GM12878 (cell line): ENCODE measurements at regions not wholly inside any gene's neighbourhood (a gene's known extent, or its start where the extent isn't known, plus 50 kb on each side); places are given as distances from the start of the nearest gene placed in this dataset.

ENCODE experiments used
- ATAC-seq: fragments of 200-7000 bp; cut with Tn5 transposase; 3 replicates; pipeline ENCODE4 v1.9.1; 2020; ENCODE audit warnings: mild to moderate bottlenecking, moderate library complexity
- BruUV-seq: library from RNA; stranded (reverse); fragments of 400-500 nt; replicated peaks from 2 replicates; lab custom pipeline; 2021; lab: Mats Ljungman, UMichigan
- CTCF ChIA-PET: fragments of 300-600 bp; sonication (Branson Sonifier 250); formaldehyde crosslinking; extraction: SDS; loops from one replicate; lab custom pipeline; 2021; ENCODE audit warnings: inconsistent platforms; lab: Yijun Ruan, JAX
- POLR2A ChIA-PET: fragments of 350-600 bp; formaldehyde crosslinking; extraction: SDS; loops from one replicate; lab custom pipeline; 2021; ENCODE audit warnings: inconsistent platforms; lab: Charles Lee
- RAD21 ChIA-PET: fragments of 300-600 bp; sonication (Branson Sonifier 250); formaldehyde crosslinking; loops from one replicate; lab custom pipeline; 2023; ENCODE audit warnings: antibody characterized with exemption; ENCODE audit not compliant: unreplicated experiment; lab: Charles Lee
- SMC1A ChIA-PET: fragments of 300-600 bp; sonication (Branson Sonifier 250); formaldehyde crosslinking; loops from one replicate; lab custom pipeline; 2023; ENCODE audit not compliant: unreplicated experiment, uncharacterized antibody; lab: Charles Lee
- DNase-seq: peaks from one replicate; pipeline ENCODE4 v3.0.0-alpha.2; 2011; ENCODE audit warnings: low read depth, low spot score
- FAIRE-seq: peaks from 3 replicates; lab custom pipeline; 2011; peaks lifted over from hg19 to GRCh38; lab: Jason Lieb, UNC
- H2AFZ ChIP-seq: 2 replicates; pipeline ENCODE4 v1.6.0; 2011; ENCODE audit warnings: low read depth, low read length, control low read depth; ENCODE audit not compliant: control insufficient read depth
- H3K27ac ChIP-seq: 2 replicates; pipeline ENCODE4 v1.5.1; 2011; ENCODE audit warnings: control low read depth; ENCODE audit not compliant: control insufficient read depth, insufficient read depth
- H3K27me3 ChIP-seq, 2 experiments: replicated peaks in 1 of 2; 2 replicates each; pipeline versions ENCODE4 v1.6.0 to v1.6.1; 2011; ENCODE audit warnings: low read length in 1 of 2; ENCODE audit not compliant: control insufficient read depth in 2 of 2, insufficient read depth in 2 of 2
- H3K36me3 ChIP-seq, 2 experiments: 2 replicates each; pipeline ENCODE4 v1.5.1; 2011; ENCODE audit warnings: low read length in 1 of 2; ENCODE audit not compliant: control insufficient read depth in 2 of 2, insufficient read depth in 2 of 2
- H3K4me1 ChIP-seq: 2 replicates; pipeline ENCODE4 v1.6.1; 2011; ENCODE audit warnings: mild to moderate bottlenecking, low read length, moderate library complexity, mixed read lengths; ENCODE audit not compliant: control insufficient read depth, insufficient read depth
- H3K4me2 ChIP-seq: 2 replicates; pipeline ENCODE4 v1.6.0; 2011; ENCODE audit warnings: control low read depth; ENCODE audit not compliant: control insufficient read depth, insufficient read depth
- H3K4me3 ChIP-seq: fragments of 200-600 bp; sonication (generic); 2 replicates; pipeline ENCODE4 v1.5.1; 2016
- H3K79me2 ChIP-seq: 2 replicates; pipeline ENCODE4 v1.6.0; 2011; ENCODE audit warnings: low read length; ENCODE audit not compliant: control insufficient read depth, insufficient read depth
- H3K9ac ChIP-seq: 2 replicates; pipeline ENCODE4 v1.8.0; 2011; ENCODE audit warnings: low read length, control low read depth, mixed read lengths; ENCODE audit not compliant: control insufficient read depth, insufficient read depth
- H3K9me3 ChIP-seq: replicated peaks from 3 replicates; pipeline ENCODE4 v1.5.1; 2011; ENCODE audit warnings: mild to moderate bottlenecking, low read length; ENCODE audit not compliant: control insufficient read depth, insufficient read depth
- H4K20me1 ChIP-seq: 2 replicates; pipeline ENCODE4 v1.6.0; 2011; ENCODE audit not compliant: control insufficient read depth, insufficient read depth
- ASH2L ChIP-seq: fragments of 300-600, 200-600 bp; sonication (generic); IDR thresholded peaks from 2 replicates; pipeline ENCODE4 v1.6.1; 2017; ENCODE audit warnings: low read depth, mild to moderate bottlenecking, borderline replicate concordance
- BCLAF1 ChIP-seq: fragments of 450-650 bp; IDR thresholded peaks from 2 replicates; pipeline ENCODE4 v1.6.1; 2017; ENCODE audit warnings: antibody characterized with exemption, mild to moderate bottlenecking, moderate library complexity
- HCFC1 ChIP-seq: fragments of 150-350 bp; IDR thresholded peaks from 2 replicates; pipeline ENCODE4 v1.6.1; 2014; ENCODE audit warnings: low read length
- HDAC6 ChIP-seq: fragments of 200-600 bp; sonication (generic); IDR thresholded peaks from one replicate; pipeline ENCODE4 v1.8.0; 2017; ENCODE audit warnings: antibody characterized with exemption; ENCODE audit not compliant: unreplicated experiment
- MYB ChIP-seq: fragments of 150-350 bp; IDR thresholded peaks from 2 replicates; pipeline ENCODE4 v1.6.1; 2014; ENCODE audit warnings: mild to moderate bottlenecking, low read depth, low read length, borderline replicate concordance
- PAX5 ChIP-seq: IDR thresholded peaks from 2 replicates; pipeline ENCODE4 v1.6.1; 2011; ENCODE audit warnings: low read depth, low read length, borderline replicate concordance
- PAX8 ChIP-seq: fragments of 450-650 bp; IDR thresholded peaks from 2 replicates; pipeline ENCODE4 v1.6.1; 2017; ENCODE audit warnings: mild to moderate bottlenecking, moderate library complexity
- PML ChIP-seq: IDR thresholded peaks from 2 replicates; pipeline ENCODE4 v1.6.1; 2012; ENCODE audit warnings: low read length, inconsistent platforms
- POLR2AphosphoS5 ChIP-seq: IDR thresholded peaks from 2 replicates; pipeline ENCODE4 v1.6.1; 2011; ENCODE audit warnings: mild to moderate bottlenecking, low read length, inconsistent platforms
- SMAD1 ChIP-seq: fragments of 450-650 bp; IDR thresholded peaks from 2 replicates; pipeline ENCODE4 v1.6.1; 2018; ENCODE audit warnings: mild to moderate bottlenecking, low read depth; ENCODE audit not compliant: partially characterized antibody
- SRF ChIP-seq, 2 experiments: IDR thresholded peaks; 2 replicates each; pipeline ENCODE4 v1.6.1; 2011; ENCODE audit warnings: low read depth in 2 of 2, low read length in 2 of 2, mild to moderate bottlenecking in 1 of 2, moderate library complexity in 1 of 2
- STAT3 ChIP-seq: IDR thresholded peaks from 2 replicates; pipeline ENCODE4 v1.6.1; 2011; ENCODE audit warnings: low read depth, low read length, improper control_type of control experiment
- SUZ12 ChIP-seq: fragments of 200-600 bp; sonication (generic); IDR thresholded peaks from one replicate; pipeline ENCODE4 v1.6.1; 2018; ENCODE audit warnings: antibody characterized with exemption, mild to moderate bottlenecking; ENCODE audit not compliant: unreplicated experiment
- YY1 ChIP-seq: IDR thresholded peaks from 2 replicates; pipeline ENCODE4 v1.6.1; 2011; ENCODE audit warnings: low read depth, mild to moderate bottlenecking, low read length
- ZBED1 ChIP-seq: IDR thresholded peaks from 2 replicates; pipeline ENCODE4 v1.6.1; 2016; ENCODE audit warnings: borderline replicate concordance
- WGBS: methylation state at CpG from one replicate; pipeline ENCODE4 v1.1.6; 2016; ENCODE audit warnings: low lambda C conversion rate; ENCODE audit not compliant: insufficient replicate concordance, insufficient coverage; ENCODE audit errors: missing lambda C conversion rate; 5-methylcytosine and 5-hydroxymethylcytosine counted together
- in situ Hi-C: fragments of 300-500 bp; cut with MboI; formaldehyde crosslinking; loops from 9 replicates; pipeline ENCODE4 v1.14.3; 2018; ENCODE audit warnings: mixed read lengths
- intact Hi-C: fragments of 100-400 bp; cut with micrococcal nuclease; formaldehyde crosslinking; loops from one replicate; pipeline ENCODE4 v1.14.2; 2022; ENCODE audit not compliant: unreplicated experiment
- TF ChIP-seq, protein P1 (sequence below): IDR thresholded peaks from 2 replicates; pipeline ENCODE4 v1.6.1; 2011; ENCODE audit warnings: low read depth, mild to moderate bottlenecking, low read length, moderate library complexity, borderline replicate concordance; ENCODE audit errors: extremely low read depth
- TF ChIP-seq, protein P2 (sequence below): fragments of 450-650 bp; IDR thresholded peaks from 2 replicates; pipeline ENCODE4 v1.6.1; 2016; ENCODE audit warnings: mild to moderate bottlenecking

GRCh38 chr20:21031666-21032065 is 74.5 kb downstream of the LINC00237 start:
- Histone ChIP-seq H3K27ac (no peak overlapping the region), H3K4me1 (no peaks in the 10 kb centered on the region), H3K36me3 (no peaks in the 10 kb centered on the region), H3K4me3 (no peak overlapping the region), H3K4me2 (no peak overlapping the region), H3K79me2 (no peaks in the 10 kb centered on the region)
- no peak for FAIRE-seq
- DNase-seq, result no peak
- CTCF ChIA-PET, result interaction anchor here (1.1 to 2.2 kb wide), 2 partner anchors 11 to 17 kb away, joined by 3 to 7 read pairs; no protein-coding TSS in a partner anchor
- in situ Hi-C loops, result no loop called here
- SMC1A ChIA-PET, result no interaction called here
- no TSS peak for BruUV-seq
- TF ChIP-seq, protein P1, sequence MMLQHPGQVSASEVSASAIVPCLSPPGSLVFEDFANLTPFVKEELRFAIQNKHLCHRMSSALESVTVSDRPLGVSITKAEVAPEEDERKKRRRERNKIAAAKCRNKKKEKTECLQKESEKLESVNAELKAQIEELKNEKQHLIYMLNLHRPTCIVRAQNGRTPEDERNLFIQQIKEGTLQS, result no peak
- TF ChIP-seq SUZ12, result no peak
- TF ChIP-seq PML, result no peak
- no peak for TF ChIP-seq YY1
- no peak for TF ChIP-seq HDAC6
- TF ChIP-seq PAX8, result no peak
- TF ChIP-seq SRF (IDR thresholded peaks at IDR 0.05; ENCODE audit: low read depth in 2 of 2, low read length in 2 of 2), result no peak
- no peak for TF ChIP-seq ASH2L
- TF ChIP-seq BCLAF1, result no peak
- no peak for TF ChIP-seq PAX5
- no peak for TF ChIP-seq ZBED1
- no peak for TF ChIP-seq SMAD1
- TF ChIP-seq POLR2AphosphoS5, result no peak
- TF ChIP-seq STAT3, result no peak
- no peak for TF ChIP-seq HCFC1
- TF ChIP-seq, protein P2, sequence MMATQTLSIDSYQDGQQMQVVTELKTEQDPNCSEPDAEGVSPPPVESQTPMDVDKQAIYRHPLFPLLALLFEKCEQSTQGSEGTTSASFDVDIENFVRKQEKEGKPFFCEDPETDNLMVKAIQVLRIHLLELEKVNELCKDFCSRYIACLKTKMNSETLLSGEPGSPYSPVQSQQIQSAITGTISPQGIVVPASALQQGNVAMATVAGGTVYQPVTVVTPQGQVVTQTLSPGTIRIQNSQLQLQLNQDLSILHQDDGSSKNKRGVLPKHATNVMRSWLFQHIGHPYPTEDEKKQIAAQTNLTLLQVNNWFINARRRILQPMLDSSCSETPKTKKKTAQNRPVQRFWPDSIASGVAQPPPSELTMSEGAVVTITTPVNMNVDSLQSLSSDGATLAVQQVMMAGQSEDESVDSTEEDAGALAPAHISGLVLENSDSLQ, result no peak
- TF ChIP-seq MYB, result no peak
- TF ChIP-seq, all 136 proteins: peak for 0
- ATAC-seq, result no peak
- no peak overlapping the region for H3K9ac ChIP-seq
- RAD21 ChIA-PET, result no interaction called here
- POLR2A ChIA-PET, result no interaction called here
- H4K20me1 ChIP-seq, result no peaks in the 10 kb centered on the region
- no peak overlapping the region for H2AFZ ChIP-seq
- H3K27me3 ChIP-seq, result peaks cover 0 to 3% of the 10 kb centered on the region in 2 experiments; a peak in 1 of 4 replicates
- WGBS, result 0% methylated on average over 1 of the region's 1 CpG
- H3K9me3 ChIP-seq, result no peaks in the 10 kb centered on the region
- intact Hi-C loops, result loop anchor here (10.0 kb wide), 1 partner anchor 167 kb away; no protein-coding TSS in a partner anchor
